ENCODE measurements at regions not wholly inside any gene's neighbourhood (a gene's known extent, or its start where the extent isn't known, plus 50 kb on each side); places are given as distances from the start of the nearest gene placed in this dataset.

DNA sequence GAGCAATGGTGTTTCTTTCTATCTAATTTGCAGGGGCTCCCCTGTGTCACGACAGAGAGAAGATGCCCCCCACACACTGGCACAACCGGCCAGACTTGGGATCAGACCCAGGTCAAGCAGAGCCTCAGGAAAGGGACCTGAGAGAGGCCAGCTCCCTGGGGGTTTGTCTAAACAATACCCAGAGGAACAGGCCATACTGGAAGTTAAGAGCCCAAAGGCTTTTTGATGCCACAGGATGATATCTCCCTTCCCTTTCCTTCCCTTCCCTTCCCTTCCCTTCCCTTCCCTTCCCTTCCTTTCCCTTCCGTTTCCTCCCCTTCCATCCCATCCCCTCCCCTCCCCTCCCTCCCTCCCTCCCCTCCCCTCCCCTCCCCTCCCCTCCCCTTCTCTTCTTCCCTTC, 139.2 kb downstream of the ARL4C start:
- no TSS peak for BruUV-seq (replicated peaks)
- no peaks in the 10 kb centered on the region for H3K79me2 ChIP-seq (ENCODE audit: control insufficient read depth, insufficient read depth, low read length)
- H3K36me3 ChIP-seq (ENCODE audit: control insufficient read depth in 2 of 2, extremely low read depth in 1 of 2, insufficient read depth in 2 of 2, low read length in 2 of 2) = no peaks in the 10 kb centered on the region
- no peaks in the 10 kb centered on the region for H3K9me1 ChIP-seq (replicated peaks; ENCODE audit: control insufficient read depth, extremely low read depth, insufficient read depth, low read length)
- H3K4me1 ChIP-seq (ENCODE audit: control insufficient read depth, extremely low read depth, insufficient read depth, low read length) = no peaks in the 10 kb centered on the region
- dilution Hi-C loops (cut with MboI; ENCODE audit: extremely low pct_ligation_motif_present, low sequenced_read_pairs) (no loop called here), intact Hi-C loops (cut with micrococcal nuclease) (no loop called here)
- CTCF ChIA-PET = no interaction called here
- H3K9ac ChIP-seq (replicated peaks; ENCODE audit: extremely low read depth, insufficient read depth, low read length) = no peak overlapping the region
- H3K4me2 ChIP-seq (ENCODE audit: insufficient read depth, low read length) = no peak overlapping the region
- no peaks in the 10 kb centered on the region for H3K27me3 ChIP-seq (ENCODE audit: control insufficient read depth in 2 of 2, insufficient read depth in 2 of 2, low read length in 2 of 2)
- no peak for DNase-seq (ENCODE audit: low read depth, low spot score)
- H3K9me3 ChIP-seq (replicated peaks; ENCODE audit: control insufficient read depth, insufficient read depth, low read length) = no peaks in the 10 kb centered on the region
- no peak for FAIRE-seq
- H4K20me1 ChIP-seq (replicated peaks; ENCODE audit: control insufficient read depth, extremely low read depth, insufficient read depth, low read length) = no peaks in the 10 kb centered on the region
- H3K4me3 ChIP-seq (replicated peaks in 1 of 3; ENCODE audit: insufficient read depth in 1 of 3, low read depth in 1 of 3, low read length in 3 of 3) = no peak overlapping the region
- no peak overlapping the region for H3K27ac ChIP-seq (ENCODE audit: insufficient read depth, low read depth, low read length)
- no peak for TF ChIP-seq EZH2 (IDR thresholded peaks at IDR 0.05; ENCODE audit: borderline replicate concordance, low read depth, low read length, severe bottlenecking)
- no peak for TF ChIP-seq POLR2A (IDR thresholded peaks at IDR 0.05; ENCODE audit: low read depth, low read length)
- TF ChIP-seq JUN (IDR thresholded peaks at IDR 0.05; ENCODE audit: borderline replicate concordance, insufficient read depth, insufficient read length, low read depth) = no peak
- TF ChIP-seq, protein P1, sequence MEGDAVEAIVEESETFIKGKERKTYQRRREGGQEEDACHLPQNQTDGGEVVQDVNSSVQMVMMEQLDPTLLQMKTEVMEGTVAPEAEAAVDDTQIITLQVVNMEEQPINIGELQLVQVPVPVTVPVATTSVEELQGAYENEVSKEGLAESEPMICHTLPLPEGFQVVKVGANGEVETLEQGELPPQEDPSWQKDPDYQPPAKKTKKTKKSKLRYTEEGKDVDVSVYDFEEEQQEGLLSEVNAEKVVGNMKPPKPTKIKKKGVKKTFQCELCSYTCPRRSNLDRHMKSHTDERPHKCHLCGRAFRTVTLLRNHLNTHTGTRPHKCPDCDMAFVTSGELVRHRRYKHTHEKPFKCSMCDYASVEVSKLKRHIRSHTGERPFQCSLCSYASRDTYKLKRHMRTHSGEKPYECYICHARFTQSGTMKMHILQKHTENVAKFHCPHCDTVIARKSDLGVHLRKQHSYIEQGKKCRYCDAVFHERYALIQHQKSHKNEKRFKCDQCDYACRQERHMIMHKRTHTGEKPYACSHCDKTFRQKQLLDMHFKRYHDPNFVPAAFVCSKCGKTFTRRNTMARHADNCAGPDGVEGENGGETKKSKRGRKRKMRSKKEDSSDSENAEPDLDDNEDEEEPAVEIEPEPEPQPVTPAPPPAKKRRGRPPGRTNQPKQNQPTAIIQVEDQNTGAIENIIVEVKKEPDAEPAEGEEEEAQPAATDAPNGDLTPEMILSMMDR (IDR thresholded peaks at IDR 0.05; ENCODE audit: extremely low read depth in 1 of 2, insufficient read depth in 1 of 2, low read depth in 1 of 2, low read length in 2 of 2) = no peak
- no peak for TF ChIP-seq FOS (IDR thresholded peaks at IDR 0.05; ENCODE audit: borderline replicate concordance, insufficient read depth, low read length)
- TF ChIP-seq GATA2 (IDR thresholded peaks at IDR 0.05; ENCODE audit: insufficient read depth, insufficient read length, low read depth, low read length) = no peak
- no peak for TF ChIP-seq MYC (IDR thresholded peaks at IDR 0.05; ENCODE audit: low read depth, low read length)
- TF ChIP-seq POLR2AphosphoS5 (IDR thresholded peaks at IDR 0.05; ENCODE audit: insufficient read depth, low read depth, low read length) = no peak
- TF ChIP-seq MAX (IDR thresholded peaks at IDR 0.05; ENCODE audit: insufficient read depth, insufficient read length) = no peak
- POLR2A ChIA-PET = no interaction called here
- H2AFZ ChIP-seq (ENCODE audit: low read depth, low read length) = no peak overlapping the region
